ENCODE measurements at regions not wholly inside any gene's neighbourhood (a gene's known extent, or its start where the extent isn't known, plus 50 kb on each side); places are given as distances from the start of the nearest gene placed in this dataset.

GRCh38 chr11:116404462-116404798 is 368.4 kb downstream of the BUD13 start:
- TF ChIP-seq, protein P1, sequence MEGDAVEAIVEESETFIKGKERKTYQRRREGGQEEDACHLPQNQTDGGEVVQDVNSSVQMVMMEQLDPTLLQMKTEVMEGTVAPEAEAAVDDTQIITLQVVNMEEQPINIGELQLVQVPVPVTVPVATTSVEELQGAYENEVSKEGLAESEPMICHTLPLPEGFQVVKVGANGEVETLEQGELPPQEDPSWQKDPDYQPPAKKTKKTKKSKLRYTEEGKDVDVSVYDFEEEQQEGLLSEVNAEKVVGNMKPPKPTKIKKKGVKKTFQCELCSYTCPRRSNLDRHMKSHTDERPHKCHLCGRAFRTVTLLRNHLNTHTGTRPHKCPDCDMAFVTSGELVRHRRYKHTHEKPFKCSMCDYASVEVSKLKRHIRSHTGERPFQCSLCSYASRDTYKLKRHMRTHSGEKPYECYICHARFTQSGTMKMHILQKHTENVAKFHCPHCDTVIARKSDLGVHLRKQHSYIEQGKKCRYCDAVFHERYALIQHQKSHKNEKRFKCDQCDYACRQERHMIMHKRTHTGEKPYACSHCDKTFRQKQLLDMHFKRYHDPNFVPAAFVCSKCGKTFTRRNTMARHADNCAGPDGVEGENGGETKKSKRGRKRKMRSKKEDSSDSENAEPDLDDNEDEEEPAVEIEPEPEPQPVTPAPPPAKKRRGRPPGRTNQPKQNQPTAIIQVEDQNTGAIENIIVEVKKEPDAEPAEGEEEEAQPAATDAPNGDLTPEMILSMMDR (conservative IDR thresholded peaks at IDR 0.05 in 1 of 2, IDR thresholded peaks at IDR 0.05 in 1 of 2; ENCODE audit: low read depth in 1 of 2, low read length in 2 of 2), result no peak
- no peak for TF ChIP-seq EZH2 (IDR thresholded peaks at IDR 0.05; ENCODE audit: low read length, missing control alignments)
